ENCODE measurements at regions not wholly inside any gene's neighbourhood (a gene's known extent, or its start where the extent isn't known, plus 50 kb on each side); places are given as distances from the start of the nearest gene placed in this dataset.

DNA sequence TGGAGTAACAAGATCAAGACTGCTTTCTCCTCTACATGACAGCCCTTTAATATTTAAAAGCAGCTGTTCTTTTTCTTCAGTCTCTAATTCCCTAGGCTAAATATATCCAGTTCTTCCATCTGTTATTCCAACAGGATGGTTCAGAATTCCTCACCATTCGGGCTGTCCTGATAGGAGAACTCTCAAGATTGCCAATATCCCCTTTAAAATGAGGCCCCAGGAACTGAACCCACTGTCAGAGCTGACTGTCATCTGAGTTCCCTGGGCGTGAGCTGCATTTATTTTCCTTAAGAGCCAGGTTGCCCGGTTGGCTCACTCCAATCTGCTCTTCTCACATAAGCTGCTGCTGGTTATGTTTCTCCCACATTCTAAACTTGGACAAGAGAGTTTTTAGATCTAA lies 177.6 kb downstream of the MIS18A start:
- Histone ChIP-seq H3K27me3 (ENCODE audit: low read depth, low read length) (peaks cover 8% of the 10 kb centered on the region; the same call in 1 of the 2 replicates), H3K9ac (ENCODE audit: low read length) (no peak overlapping the region), H3K36me3 (replicated peaks; ENCODE audit: low read depth, low read length) (no peaks in the 10 kb centered on the region), H3K4me2 (ENCODE audit: low read length) (no peak overlapping the region), H2AFZ (ENCODE audit: low read depth, low read length) (no peak overlapping the region), H3K27ac (ENCODE audit: low read length) (no peak overlapping the region), H4K20me1 (ENCODE audit: insufficient read depth, low read length) (no peaks in the 10 kb centered on the region), H3K79me2 (ENCODE audit: low read length) (no peaks in the 10 kb centered on the region), H3K9me3 (ENCODE audit: insufficient read depth, low read length) (no peaks in the 10 kb centered on the region), H3K4me1 (ENCODE audit: low read length) (no peaks in the 10 kb centered on the region), H3K4me3 (ENCODE audit: low read length) (no peak overlapping the region)
- TF ChIP-seq, protein P1, sequence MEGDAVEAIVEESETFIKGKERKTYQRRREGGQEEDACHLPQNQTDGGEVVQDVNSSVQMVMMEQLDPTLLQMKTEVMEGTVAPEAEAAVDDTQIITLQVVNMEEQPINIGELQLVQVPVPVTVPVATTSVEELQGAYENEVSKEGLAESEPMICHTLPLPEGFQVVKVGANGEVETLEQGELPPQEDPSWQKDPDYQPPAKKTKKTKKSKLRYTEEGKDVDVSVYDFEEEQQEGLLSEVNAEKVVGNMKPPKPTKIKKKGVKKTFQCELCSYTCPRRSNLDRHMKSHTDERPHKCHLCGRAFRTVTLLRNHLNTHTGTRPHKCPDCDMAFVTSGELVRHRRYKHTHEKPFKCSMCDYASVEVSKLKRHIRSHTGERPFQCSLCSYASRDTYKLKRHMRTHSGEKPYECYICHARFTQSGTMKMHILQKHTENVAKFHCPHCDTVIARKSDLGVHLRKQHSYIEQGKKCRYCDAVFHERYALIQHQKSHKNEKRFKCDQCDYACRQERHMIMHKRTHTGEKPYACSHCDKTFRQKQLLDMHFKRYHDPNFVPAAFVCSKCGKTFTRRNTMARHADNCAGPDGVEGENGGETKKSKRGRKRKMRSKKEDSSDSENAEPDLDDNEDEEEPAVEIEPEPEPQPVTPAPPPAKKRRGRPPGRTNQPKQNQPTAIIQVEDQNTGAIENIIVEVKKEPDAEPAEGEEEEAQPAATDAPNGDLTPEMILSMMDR (IDR thresholded peaks at IDR 0.05; ENCODE audit: low read depth, low read length), result no peak

DNA sequence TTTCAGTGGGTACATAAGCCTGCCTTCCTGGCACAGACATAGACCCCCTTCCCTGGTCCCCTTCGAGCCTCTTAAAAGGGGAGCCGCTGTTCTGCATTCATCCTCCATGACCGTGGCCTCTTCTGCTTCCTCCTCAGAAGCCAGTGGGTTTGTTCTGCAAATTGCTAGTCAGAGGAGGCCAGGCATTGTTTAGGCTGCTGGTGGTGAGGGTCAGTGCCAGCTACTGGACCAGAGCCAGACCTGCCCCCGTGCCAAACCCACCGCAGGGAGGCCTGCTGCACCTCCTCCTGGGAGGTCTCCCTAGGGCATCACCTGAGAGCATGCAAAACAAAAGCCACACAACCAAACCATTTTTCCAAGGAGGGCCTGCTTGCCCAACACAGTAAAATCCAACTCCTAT lies 178.4 kb downstream of the MIS18A start:
- no peaks in the 10 kb centered on the region for H3K9me3 ChIP-seq (ENCODE audit: insufficient read depth, low read length)
- no peak overlapping the region for H2AFZ ChIP-seq (ENCODE audit: low read depth, low read length)
- no peak for TF ChIP-seq EZH2phosphoT487 (IDR thresholded peaks at IDR 0.05; ENCODE audit: low read depth)
- TF ChIP-seq, protein P1 (IDR thresholded peaks at IDR 0.05; ENCODE audit: low read depth, low read length), result no peak
- H3K27me3 ChIP-seq (ENCODE audit: low read depth, low read length), result peaks cover 8% of the 10 kb centered on the region; the same call in 1 of the 2 replicates
- H4K20me1 ChIP-seq (ENCODE audit: insufficient read depth, low read length), result no peaks in the 10 kb centered on the region
- no peak overlapping the region for H3K27ac ChIP-seq (ENCODE audit: low read length)
- no peak overlapping the region for H3K4me3 ChIP-seq (ENCODE audit: low read length)
- no peak overlapping the region for H3K9ac ChIP-seq (ENCODE audit: low read length)
- H3K36me3 ChIP-seq (replicated peaks; ENCODE audit: low read depth, low read length), result no peaks in the 10 kb centered on the region
- no peaks in the 10 kb centered on the region for H3K79me2 ChIP-seq (ENCODE audit: low read length)
- no peaks in the 10 kb centered on the region for H3K4me1 ChIP-seq (ENCODE audit: low read length)
- H3K4me2 ChIP-seq (ENCODE audit: low read length), result no peak overlapping the region

DNA sequence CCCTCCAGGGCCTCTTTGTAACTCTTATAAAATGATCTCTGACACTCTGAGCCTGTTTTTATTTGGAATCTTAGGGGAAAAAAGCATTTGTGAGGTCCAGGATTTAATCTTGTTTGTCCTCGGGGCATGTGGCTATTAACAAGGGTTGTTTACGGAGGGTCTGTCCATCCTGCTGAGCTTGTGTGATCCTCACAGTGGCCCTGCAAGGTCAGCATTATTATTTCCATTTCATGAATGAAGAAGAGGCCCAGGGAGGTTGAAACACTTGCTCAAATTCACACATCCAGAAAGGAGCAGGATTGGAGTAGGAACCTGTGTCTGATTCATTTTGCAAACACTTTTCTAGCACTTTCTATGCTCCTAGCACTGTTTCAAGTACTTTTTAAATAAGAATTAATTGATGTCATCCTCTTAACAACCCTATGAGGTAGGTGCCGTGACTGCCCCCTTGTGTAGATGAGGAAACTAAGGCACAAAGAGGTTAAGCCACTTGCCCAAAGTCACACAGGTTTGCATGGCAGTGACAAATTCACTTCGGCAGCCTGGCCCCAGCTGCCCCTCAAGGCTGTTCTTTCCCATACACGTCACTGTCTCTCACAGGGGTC lies 178.9 kb downstream of the MIS18A start:
- Histone ChIP-seq H3K4me1 (ENCODE audit: low read length) (no peaks in the 10 kb centered on the region), H3K4me3 (ENCODE audit: low read length) (no peak overlapping the region), H3K4me2 (ENCODE audit: low read length) (no peak overlapping the region), H3K9ac (ENCODE audit: low read length) (no peak overlapping the region), H3K9me3 (ENCODE audit: insufficient read depth, low read length) (no peaks in the 10 kb centered on the region), H3K79me2 (ENCODE audit: low read length) (no peaks in the 10 kb centered on the region), H3K36me3 (replicated peaks; ENCODE audit: low read depth, low read length) (no peaks in the 10 kb centered on the region), H2AFZ (ENCODE audit: low read depth, low read length) (no peak overlapping the region), H3K27ac (ENCODE audit: low read length) (no peak overlapping the region), H3K27me3 (ENCODE audit: low read depth, low read length) (peaks cover 8% of the 10 kb centered on the region; the same call in 1 of the 2 replicates), H4K20me1 (ENCODE audit: insufficient read depth, low read length) (no peaks in the 10 kb centered on the region)
- TF ChIP-seq, protein P1 (IDR thresholded peaks at IDR 0.05; ENCODE audit: low read depth, low read length), result no peak
- TF ChIP-seq EZH2phosphoT487 (IDR thresholded peaks at IDR 0.05; ENCODE audit: low read depth), result no peak

- H3K79me2 ChIP-seq (ENCODE audit: low read length), result no peaks in the 10 kb centered on the region
- no peak overlapping the region for H3K4me2 ChIP-seq (ENCODE audit: low read length)
- H2AFZ ChIP-seq (ENCODE audit: low read depth, low read length), result no peak overlapping the region
- no peaks in the 10 kb centered on the region for H3K4me1 ChIP-seq (ENCODE audit: low read length)
- no peak overlapping the region for H3K9ac ChIP-seq (ENCODE audit: low read length)
- no peaks in the 10 kb centered on the region for H4K20me1 ChIP-seq (ENCODE audit: insufficient read depth, low read length)
- H3K27me3 ChIP-seq (ENCODE audit: low read depth, low read length), result peaks cover 4% of the 10 kb centered on the region; the same call in 1 of the 2 replicates
- H3K9me3 ChIP-seq (ENCODE audit: insufficient read depth, low read length), result no peaks in the 10 kb centered on the region
- H3K27ac ChIP-seq (ENCODE audit: low read length), result no peak overlapping the region
- no peaks in the 10 kb centered on the region for H3K36me3 ChIP-seq (replicated peaks; ENCODE audit: low read depth, low read length)
- H3K4me3 ChIP-seq (ENCODE audit: low read length), result no peak overlapping the region
- TF ChIP-seq, protein P1 (IDR thresholded peaks at IDR 0.05; ENCODE audit: low read depth, low read length), result peak; percentile 39
- no peak for TF ChIP-seq EZH2phosphoT487 (IDR thresholded peaks at IDR 0.05; ENCODE audit: low read depth)
Measured at GRCh38 chr21:32096411-32096810, 182.4 kb downstream of the MIS18A start.

Measured in OCI-LY3 (cell line).